Kidney (tissue), 13 donors: ENCODE measurements at regions not wholly inside any gene's neighbourhood (a gene's known extent, or its start where the extent isn't known, plus 50 kb on each side); places are given as distances from the start of the nearest gene placed in this dataset.

Experiments used
- DNase-seq, 5 donors: peaks; one replicate each; pipeline ENCODE4 v3.0.0-alpha.2; 2013 to 2020
- FAIRE-seq: peaks from 2 replicates; lab custom pipeline; 2012; peaks lifted over from hg19 to GRCh38; lab: Jason Lieb, UNC
- H3K27ac ChIP-seq, 2 donors: one replicate each; pipeline ENCODE4 v1.7.0; 2013; ENCODE audit warnings: low read depth in 2 of 2, low read length in 2 of 2, inconsistent platforms in 1 of 2
- H3K27me3 ChIP-seq: one replicate; pipeline ENCODE4 v1.7.1; 2013; ENCODE audit warnings: low read length, inconsistent platforms; ENCODE audit not compliant: control insufficient read depth, insufficient read depth
- H3K36me3 ChIP-seq, 3 donors: one replicate each; pipeline versions ENCODE4 v1.7.0 to v1.7.1; 2013; ENCODE audit warnings: low read length in 3 of 3, control low read depth in 1 of 3, inconsistent platforms in 1 of 3; ENCODE audit not compliant: insufficient read depth in 3 of 3, control insufficient read depth in 2 of 3
- H3K4me1 ChIP-seq, 3 donors: one replicate each; pipeline versions ENCODE4 v1.7.0 to v1.7.1; 2013; ENCODE audit warnings: low read length in 3 of 3, inconsistent platforms in 1 of 3, low read depth in 1 of 3; ENCODE audit not compliant: control insufficient read depth in 2 of 3, insufficient read depth in 2 of 3
- H3K4me3 ChIP-seq, 3 donors: one replicate each; pipeline versions ENCODE4 v1.7.0 to v1.8.1; 2013; ENCODE audit warnings: low read length in 3 of 3, control low read depth in 1 of 3, inconsistent platforms in 1 of 3
- H3K9ac ChIP-seq, 3 donors: one replicate each; pipeline versions ENCODE4 v1.7.0 to v1.7.1; 2013; ENCODE audit warnings: low read length in 3 of 3, control low read depth in 1 of 3, inconsistent platforms in 1 of 3
- H3K9me3 ChIP-seq, 3 donors: one replicate each; pipeline versions ENCODE4 v1.7.0 to v1.7.1; 2013; ENCODE audit warnings: low read length in 3 of 3, control low read depth in 1 of 3, inconsistent platforms in 1 of 3; ENCODE audit not compliant: control insufficient read depth in 2 of 3, insufficient read depth in 1 of 3
- CTCF ChIP-seq: IDR thresholded peaks from 3 replicates; pipeline ENCODE4 v1.5.1; 2012; ENCODE audit warnings: mild to moderate bottlenecking, moderate library complexity, borderline replicate concordance; ENCODE audit not compliant: insufficient read depth; ENCODE audit errors: extremely low read depth
- intact Hi-C: fragments of 100-400 bp; cut with DNase I; formaldehyde crosslinking; loops from one replicate; pipeline ENCODE4 v1.11.1; 2022
- donor health status: control.
- donor health status: control.
- donor health status: control.
- donor health status: control.
- donor health status: control.
- donor health status: DM: yes; HTN: yes; CAD: no.
- donor health status: Normal renal cell carcinoma (clear cell type).

GRCh38 chr3:168847291-168847883, 751.7 kb upstream of the GOLIM4 start:
- DNase-seq (peak in 2 of 5 donors; percentile 58 to 69), FAIRE-seq (peak; percentile 63)
- Histone ChIP-seq H3K4me3 (peak overlapping the region in 2 of 3 donors; percentile 12 to 40), H3K27me3 (peaks cover 2% of the 10 kb centered on the region), H3K4me1 (no peaks in the 10 kb centered on the region), H3K9me3 (peaks cover 0 to 4% (median 0%) of the 10 kb centered on the region in 3 donors), H3K27ac (no peak overlapping the region), H3K36me3 (no peaks in the 10 kb centered on the region), H3K9ac (no peak overlapping the region)
- intact Hi-C loops: no loop called here
- peak; percentile 63 for TF ChIP-seq CTCF

- peaks cover 2% of the 10 kb centered on the region for H3K27me3 ChIP-seq
- H3K9me3 ChIP-seq: no peaks in the 10 kb centered on the region
- DNase-seq (no peak), FAIRE-seq (no peak)
- H3K4me1 ChIP-seq: no peaks in the 10 kb centered on the region
- no peak overlapping the region for H3K4me3 ChIP-seq
- no peak overlapping the region for H3K27ac ChIP-seq
- intact Hi-C loops: no loop called here
- no peak overlapping the region for H3K9ac ChIP-seq
- no peaks in the 10 kb centered on the region for H3K36me3 ChIP-seq
- TF ChIP-seq CTCF: no peak
Measured at GRCh38 chr3:168844894-168845482, 749.3 kb upstream of the GOLIM4 start.

- Histone ChIP-seq H3K27me3 (peaks cover 2% of the 10 kb centered on the region), H3K4me3 (no peak overlapping the region), H3K9ac (no peak overlapping the region), H3K27ac (no peak overlapping the region), H3K9me3 (no peaks in the 10 kb centered on the region), H3K4me1 (no peaks in the 10 kb centered on the region), H3K36me3 (no peaks in the 10 kb centered on the region)
- intact Hi-C loops: no loop called here
- FAIRE-seq: no peak
- TF ChIP-seq CTCF: no peak
- no peak for DNase-seq
Measured at GRCh38 chr3:168844472-168844871, 748.7 kb upstream of the GOLIM4 start.

- H3K27ac ChIP-seq: no peak overlapping the region
- peaks cover 2% of the 10 kb centered on the region for H3K27me3 ChIP-seq
- no peak overlapping the region for H3K4me3 ChIP-seq
- H3K9me3 ChIP-seq: no peaks in the 10 kb centered on the region
- H3K4me1 ChIP-seq: no peaks in the 10 kb centered on the region
- intact Hi-C loops: no loop called here
- DNase-seq: no peak
- H3K9ac ChIP-seq: no peak overlapping the region
- TF ChIP-seq CTCF: no peak
- no peak for FAIRE-seq
- H3K36me3 ChIP-seq: no peaks in the 10 kb centered on the region
Measured at GRCh38 chr3:168843481-168843880, 747.8 kb upstream of the GOLIM4 start.
